ENCODE measurements at regions not wholly inside any gene's neighbourhood (a gene's known extent, or its start where the extent isn't known, plus 50 kb on each side); places are given as distances from the start of the nearest gene placed in this dataset.

DNA sequence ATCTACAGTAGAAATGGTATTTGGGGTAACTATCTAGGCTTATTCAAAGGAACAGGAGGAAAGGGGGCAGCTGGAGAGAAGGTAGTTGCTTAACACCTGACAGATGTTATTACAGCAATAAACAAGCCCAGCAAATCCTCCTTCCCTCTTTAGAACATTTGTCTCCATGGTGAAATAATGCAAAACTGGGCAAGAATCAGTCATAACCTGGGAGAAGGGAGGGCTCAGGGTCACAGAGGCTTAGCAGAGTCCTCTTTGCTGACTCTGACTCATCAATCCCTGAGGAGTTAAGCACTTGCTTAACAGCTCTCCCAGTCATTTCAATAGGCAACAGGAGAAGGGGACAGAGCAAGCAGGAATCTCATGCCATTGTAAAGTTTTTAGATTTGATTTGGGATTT is 230.3 kb downstream of the IBTK start:
- TF ChIP-seq, protein P1, sequence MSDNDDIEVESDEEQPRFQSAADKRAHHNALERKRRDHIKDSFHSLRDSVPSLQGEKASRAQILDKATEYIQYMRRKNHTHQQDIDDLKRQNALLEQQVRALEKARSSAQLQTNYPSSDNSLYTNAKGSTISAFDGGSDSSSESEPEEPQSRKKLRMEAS (IDR thresholded peaks at IDR 0.05; ENCODE audit: insufficient read depth, insufficient read length), result no peak
- TF ChIP-seq POLR2A (IDR thresholded peaks at IDR 0.05; ENCODE audit: low read depth, low read length), result no peak

Measured in endothelial cell of umbilical vein (primary cell).